22Rv1 (cell line): ENCODE measurements at regions not wholly inside any gene's neighbourhood (a gene's known extent, or its start where the extent isn't known, plus 50 kb on each side); places are given as distances from the start of the nearest gene placed in this dataset.
"Not testable (repeated sequence)": the region's sequence is repeated elsewhere in the genome, so short reads cannot be mapped to it uniquely, and the experiment has no call there.

Experiments
- H3K27ac ChIP-seq: fragments of 450-650 bp; 2 replicates; pipeline ENCODE4 v1.5.1; 2017
- CTCF ChIP-seq: fragments of 450-650 bp; IDR thresholded peaks from 2 replicates; pipeline ENCODE4 v1.5.1; 2017; ENCODE audit warnings: mild to moderate bottlenecking
- ZFX ChIP-seq: fragments of 450-650 bp; IDR thresholded peaks from 2 replicates; pipeline ENCODE4 v1.6.1; 2017; ENCODE audit warnings: antibody characterized with exemption, borderline replicate concordance

GRCh38 chrX:139179592-139179991, 350.9 kb upstream of the F9 start:
- H3K27ac ChIP-seq: no peak overlapping the region
- no peak for TF ChIP-seq CTCF
- no peak for TF ChIP-seq ZFX

- H3K27ac ChIP-seq: no peak overlapping the region
- no peak for TF ChIP-seq ZFX
- no peak for TF ChIP-seq CTCF
Observed at GRCh38 chrX:139178980-139179379, 351.6 kb upstream of the F9 start.

GRCh38 chrX:139172731-139173130, 357.8 kb upstream of the F9 start:
- no peak overlapping the region for H3K27ac ChIP-seq
- TF ChIP-seq CTCF (no peak), ZFX (no peak)

GRCh38 chrX:139170526-139171173, 359.9 kb upstream of the F9 start:
- no peak for TF ChIP-seq ZFX
- TF ChIP-seq CTCF: no peak
- H3K27ac ChIP-seq: no peak overlapping the region

GRCh38 chrX:139167282-139167681, 363.3 kb upstream of the F9 start:
- H3K27ac ChIP-seq: no peak overlapping the region
- TF ChIP-seq ZFX: no peak
- TF ChIP-seq CTCF: no peak

GRCh38 chrX:139158256-139158655, 372.3 kb upstream of the F9 start:
- H3K27ac ChIP-seq: no peak overlapping the region
- TF ChIP-seq CTCF (no peak), ZFX (no peak)

GRCh38 chrX:139156356-139156755, 374.2 kb upstream of the F9 start:
- H3K27ac ChIP-seq: no peak overlapping the region
- no peak for TF ChIP-seq CTCF
- TF ChIP-seq ZFX: no peak

- not testable (repeated sequence) for H3K27ac ChIP-seq
Observed at GRCh38 chrX:139146625-139147024, 383.9 kb upstream of the F9 start.
